GM12865 (cell line): ENCODE measurements at regions not wholly inside any gene's neighbourhood (a gene's known extent, or its start where the extent isn't known, plus 50 kb on each side); places are given as distances from the start of the nearest gene placed in this dataset.
"Not testable (repeated sequence)": the region's sequence is repeated elsewhere in the genome, so short reads cannot be mapped to it uniquely, and the experiment has no call there.

Experiments used
- DNase-seq: peaks from one replicate; pipeline ENCODE4 v3.0.0; 2010; ENCODE audit warnings: low read depth
- H3K4me3 ChIP-seq: 2 replicates; pipeline ENCODE4 v1.5.1; 2011; ENCODE audit warnings: mild to moderate bottlenecking, low read depth, low read length, control low read depth

DNA sequence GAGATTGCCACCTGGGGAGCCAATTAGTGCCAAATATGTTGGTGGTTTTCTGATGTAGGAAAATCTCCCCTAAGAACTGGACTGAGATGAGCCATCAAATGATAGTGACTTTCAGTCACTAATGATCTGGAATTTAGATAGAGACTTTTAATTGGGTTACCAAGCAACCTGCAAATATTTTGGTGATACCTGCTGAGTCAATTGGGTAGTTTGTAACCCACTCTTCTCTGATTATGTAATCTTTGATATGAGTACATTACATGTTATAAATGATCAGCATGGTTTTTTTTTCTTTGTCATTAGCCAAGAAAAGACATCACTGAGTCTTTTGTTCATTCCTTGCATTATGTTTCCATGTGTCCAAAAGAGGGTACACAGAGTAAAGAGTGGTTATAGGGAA lies 177.5 kb downstream of the SPDYE17 start:
- H3K4me3 ChIP-seq, result not testable (repeated sequence)
- DNase-seq, result peak; percentile 3

DNA sequence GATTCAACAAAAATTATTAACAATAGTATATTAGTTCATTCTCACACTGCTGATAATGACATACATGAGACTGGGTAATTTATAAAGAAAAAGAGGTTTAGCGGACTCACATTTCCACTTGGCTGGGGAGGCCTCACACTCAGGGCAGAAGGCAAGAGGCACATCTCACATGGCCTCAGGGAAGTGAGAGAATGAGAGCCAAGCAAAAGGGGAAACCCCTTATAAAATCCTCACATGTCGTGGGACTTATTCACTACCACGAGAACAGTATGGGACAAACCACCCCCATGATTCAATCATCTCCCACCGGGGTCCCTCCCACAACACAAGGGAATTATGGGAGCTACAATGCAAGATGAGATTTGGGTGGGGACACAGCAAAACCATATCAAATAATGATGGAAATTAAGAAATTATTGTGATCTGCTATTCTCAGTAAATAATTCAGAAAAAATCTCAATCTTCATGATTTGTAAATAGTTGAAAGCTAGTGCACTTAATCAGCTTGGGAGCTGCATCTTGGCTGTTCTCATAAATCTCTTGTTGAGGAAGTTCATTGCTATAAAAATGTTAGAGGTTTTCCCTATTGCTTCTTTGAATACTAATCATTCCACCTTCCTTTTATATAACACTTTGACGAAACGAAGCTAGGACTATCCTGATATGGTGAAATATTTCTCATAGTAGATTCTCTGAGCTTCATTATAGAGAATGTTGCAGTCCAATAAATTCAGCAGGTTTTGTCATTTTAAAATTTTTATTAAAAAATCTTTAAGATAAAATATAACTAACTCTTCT lies 179.2 kb downstream of the SPDYE17 start:
- not testable (repeated sequence) for H3K4me3 ChIP-seq
- DNase-seq, result peak; percentile 2

GRCh38 chr7:76852362-76852761 lies 179.8 kb downstream of the SPDYE17 start:
- DNase-seq, H3K4me3 ChIP-seq: not testable (repeated sequence)

- not testable (repeated sequence) for H3K4me3 ChIP-seq, DNase-seq
These were observed 180.5 kb downstream of the SPDYE17 start for GRCh38 chr7:76851617-76852016.

DNA sequence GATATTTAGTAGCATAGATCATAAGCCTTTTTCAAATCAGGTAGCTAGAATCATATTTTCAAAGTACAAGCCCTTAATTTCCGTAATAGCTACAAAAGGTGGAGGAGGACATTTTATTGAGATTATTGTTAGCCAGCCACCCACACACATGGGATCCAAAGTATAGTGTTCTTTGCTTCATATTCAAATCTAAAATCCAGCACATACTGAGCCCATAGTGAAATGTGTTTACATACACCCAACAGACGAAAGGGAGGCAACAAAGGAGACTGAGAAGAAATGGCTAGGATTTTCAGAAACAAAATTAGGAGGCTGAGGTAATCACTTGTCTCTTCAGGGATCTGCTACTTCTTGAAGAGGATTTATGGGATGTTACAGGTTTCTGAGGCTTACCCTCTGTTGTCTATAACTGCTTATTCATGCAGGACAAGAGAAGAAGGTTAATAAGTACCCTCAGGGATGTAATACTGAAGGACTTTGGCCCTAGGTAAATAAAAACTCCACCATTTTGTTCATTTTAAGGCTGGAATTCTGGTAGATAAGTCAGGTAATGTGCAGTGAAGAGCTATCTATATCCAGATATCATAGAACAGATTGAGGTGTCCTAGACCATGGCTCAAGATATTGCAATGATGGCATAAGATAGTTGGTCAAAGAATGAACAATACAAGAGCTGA lies 182.1 kb downstream of the SPDYE17 start:
- not testable (repeated sequence) for DNase-seq

DNA sequence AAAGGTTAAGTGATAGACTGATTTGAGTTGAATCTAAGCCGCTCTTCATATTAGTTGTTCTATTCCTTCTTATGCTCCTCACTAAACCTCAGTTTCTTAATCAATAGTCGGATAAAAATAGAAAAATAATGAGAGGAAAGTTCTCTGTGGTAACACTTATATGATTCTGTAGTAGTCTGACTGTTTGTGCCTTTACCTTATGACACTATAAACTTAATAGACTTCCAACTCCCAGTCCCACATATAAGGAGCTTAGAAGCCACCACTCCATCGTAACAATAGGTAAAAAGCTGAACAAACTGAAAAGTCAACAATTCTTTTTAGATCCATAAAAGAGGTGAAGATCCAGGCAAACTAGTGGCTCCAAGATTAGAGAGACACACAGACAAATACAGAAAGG lies 192.3 kb downstream of the SPDYE17 start:
- DNase-seq, result not testable (repeated sequence)

More for the DNA sequence above, 182.1 kb downstream of the SPDYE17 start:
- H3K4me3 ChIP-seq, result not testable (repeated sequence)

DNA sequence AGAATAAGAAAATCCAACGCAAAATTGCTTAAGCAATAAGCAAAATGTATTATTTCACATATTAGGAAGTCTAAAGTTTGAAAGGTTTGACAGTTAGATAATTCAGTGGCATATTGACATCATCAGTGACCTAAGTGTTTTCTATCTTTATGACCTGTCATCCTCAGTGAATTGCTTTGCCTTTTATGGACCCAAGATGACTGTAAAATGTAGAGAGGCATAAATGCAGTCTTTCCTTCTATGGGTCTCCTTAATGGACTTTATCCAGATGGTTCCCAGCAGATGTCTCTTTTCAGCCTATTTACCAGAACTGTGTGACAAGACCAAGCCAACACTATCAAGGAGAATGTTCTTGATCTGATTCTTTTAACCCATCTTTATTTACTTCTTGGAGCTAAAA lies 192.9 kb downstream of the SPDYE17 start:
- not testable (repeated sequence) for H3K4me3 ChIP-seq, DNase-seq

More for the DNA sequence above, 192.3 kb downstream of the SPDYE17 start:
- H3K4me3 ChIP-seq, result not testable (repeated sequence)

GRCh38 chr7:76838357-76838756 lies 193.8 kb downstream of the SPDYE17 start:
- DNase-seq, H3K4me3 ChIP-seq: not testable (repeated sequence)

GRCh38 chr7:76829233-76829632 lies 202.2 kb upstream of the POMZP3 start:
- not testable (repeated sequence) for H3K4me3 ChIP-seq, DNase-seq

GRCh38 chr7:76826181-76826580 lies 199.1 kb upstream of the POMZP3 start:
- H3K4me3 ChIP-seq, DNase-seq: not testable (repeated sequence)

DNA sequence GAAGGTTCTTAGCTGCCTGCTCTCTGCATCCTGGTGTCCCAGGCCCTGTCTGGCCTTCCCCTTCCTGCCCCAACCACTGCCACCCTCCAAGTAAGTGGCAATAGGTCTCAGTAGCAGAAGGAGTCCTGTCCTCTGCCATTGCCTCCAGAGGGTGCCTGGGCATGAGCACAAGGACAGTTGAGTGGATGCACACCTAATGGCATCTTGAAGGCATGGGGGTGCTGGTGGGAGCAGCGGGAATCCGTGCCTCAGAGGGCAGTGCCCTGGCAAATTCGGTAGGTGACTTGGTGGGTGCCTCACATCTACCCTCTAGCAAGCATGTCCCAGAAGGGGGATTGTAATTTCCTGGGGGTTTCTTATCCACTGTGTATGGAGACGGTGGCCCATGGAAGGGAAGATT lies 182.8 kb upstream of the POMZP3 start:
- not testable (repeated sequence) for DNase-seq, H3K4me3 ChIP-seq

GRCh38 chr7:76807588-76808100 lies 180.6 kb upstream of the POMZP3 start:
- DNase-seq, H3K4me3 ChIP-seq: not testable (repeated sequence)

DNA sequence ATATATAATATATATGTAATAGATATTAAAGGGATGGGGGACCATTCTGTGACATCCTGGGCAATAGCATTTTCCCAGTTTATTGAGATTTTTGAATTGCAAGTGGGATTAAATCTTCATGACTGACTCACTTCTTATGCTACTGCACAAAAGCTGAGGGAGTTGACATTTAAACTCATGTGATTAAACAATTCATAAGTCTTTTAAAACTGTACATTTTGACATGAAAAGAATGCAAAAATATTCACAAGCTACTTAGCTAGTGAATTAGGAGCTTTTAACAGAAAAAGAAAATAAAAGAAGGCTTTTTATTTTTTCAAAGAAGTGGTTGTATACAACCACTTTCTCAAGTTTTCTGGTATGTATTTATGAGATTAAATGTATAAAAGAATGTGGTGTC lies 179.4 kb upstream of the POMZP3 start:
- not testable (repeated sequence) for H3K4me3 ChIP-seq, DNase-seq

DNA sequence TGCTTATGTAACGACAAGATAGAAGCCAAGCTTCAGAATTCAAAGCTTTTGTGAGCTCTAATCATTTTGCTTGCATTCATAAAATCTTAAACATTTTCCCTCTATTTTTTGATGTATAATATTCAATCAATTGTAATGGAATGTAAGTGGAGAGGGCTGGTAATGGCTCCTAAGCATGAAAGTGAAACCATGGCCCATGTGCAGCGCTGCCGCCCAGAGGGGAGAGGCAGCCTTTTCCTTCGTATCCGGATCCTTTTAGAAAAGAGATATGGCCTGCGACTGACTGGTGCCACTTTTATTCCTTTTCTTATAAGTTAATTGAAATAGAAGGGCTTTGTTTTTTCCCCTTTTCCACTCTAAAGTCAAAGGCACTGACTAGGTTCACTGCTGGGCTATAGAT lies 178.9 kb upstream of the POMZP3 start:
- DNase-seq, result not testable (repeated sequence)

GRCh38 chr7:76805262-76805661 lies 178.2 kb upstream of the POMZP3 start:
- not testable (repeated sequence) for DNase-seq, H3K4me3 ChIP-seq

More for the DNA sequence above, 178.9 kb upstream of the POMZP3 start:
- H3K4me3 ChIP-seq, result not testable (repeated sequence)

DNA sequence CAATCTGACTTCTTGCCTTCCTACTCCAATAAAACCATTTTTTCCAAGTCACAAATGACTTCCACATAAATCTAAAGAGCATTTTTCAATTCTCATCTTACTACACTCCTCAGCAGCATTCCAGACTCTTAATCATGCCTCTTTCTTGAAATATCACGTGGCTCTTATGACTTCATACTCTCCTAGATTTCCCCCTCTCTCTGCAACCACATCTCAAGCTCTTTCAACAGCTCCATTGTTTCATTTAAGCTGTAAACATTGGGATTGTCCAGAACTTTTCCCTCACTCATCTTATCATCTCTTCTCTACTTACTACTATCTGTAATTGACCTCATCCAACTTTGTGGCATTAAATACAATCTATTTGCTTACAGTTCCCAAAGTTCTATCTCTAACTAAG lies 170.6 kb upstream of the POMZP3 start:
- not testable (repeated sequence) for DNase-seq, H3K4me3 ChIP-seq

DNA sequence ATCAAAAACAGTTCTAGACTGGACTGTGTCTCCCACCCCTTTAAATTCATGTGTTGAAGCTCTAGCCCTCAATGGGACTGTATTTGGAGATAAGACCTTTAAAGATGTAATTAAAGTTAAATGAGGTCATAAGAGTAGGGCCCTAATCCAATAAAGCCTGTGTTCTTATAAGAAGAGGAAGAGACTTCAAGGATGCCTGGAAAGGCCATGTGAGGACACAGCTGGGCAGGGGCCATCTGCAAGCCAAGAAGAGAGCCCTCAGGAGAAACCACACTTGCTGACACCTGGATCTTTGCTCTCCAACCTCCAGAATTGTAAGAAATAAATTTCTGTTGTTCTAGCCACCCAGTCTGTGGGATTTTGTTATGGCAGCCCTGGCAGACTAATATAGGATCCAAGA lies 153.6 kb upstream of the POMZP3 start:
- H3K4me3 ChIP-seq, DNase-seq: not testable (repeated sequence)

DNA sequence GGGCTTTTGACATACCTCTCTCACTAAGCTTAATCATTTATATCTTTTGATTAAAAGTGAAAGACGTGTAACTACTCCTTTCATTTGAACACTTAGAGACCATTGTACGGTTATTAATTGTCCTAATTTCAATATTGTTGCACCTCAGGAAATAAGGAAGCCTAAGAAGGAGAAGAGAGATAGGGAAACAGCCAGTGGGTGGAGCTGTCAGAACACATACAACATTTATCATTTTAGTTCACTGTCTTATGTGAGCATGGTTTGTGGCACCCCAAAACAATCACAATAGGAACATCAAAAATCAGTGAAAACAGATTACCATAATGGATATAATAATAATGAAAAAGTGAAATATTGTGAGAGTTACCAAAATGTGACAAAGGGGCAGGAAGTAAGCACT lies 147.2 kb upstream of the POMZP3 start:
- not testable (repeated sequence) for H3K4me3 ChIP-seq

GRCh38 chr7:76771980-76772379 lies 144.9 kb upstream of the POMZP3 start:
- not testable (repeated sequence) for H3K4me3 ChIP-seq, DNase-seq

More for the DNA sequence above, 147.2 kb upstream of the POMZP3 start:
- DNase-seq, result peak; percentile 1

DNA sequence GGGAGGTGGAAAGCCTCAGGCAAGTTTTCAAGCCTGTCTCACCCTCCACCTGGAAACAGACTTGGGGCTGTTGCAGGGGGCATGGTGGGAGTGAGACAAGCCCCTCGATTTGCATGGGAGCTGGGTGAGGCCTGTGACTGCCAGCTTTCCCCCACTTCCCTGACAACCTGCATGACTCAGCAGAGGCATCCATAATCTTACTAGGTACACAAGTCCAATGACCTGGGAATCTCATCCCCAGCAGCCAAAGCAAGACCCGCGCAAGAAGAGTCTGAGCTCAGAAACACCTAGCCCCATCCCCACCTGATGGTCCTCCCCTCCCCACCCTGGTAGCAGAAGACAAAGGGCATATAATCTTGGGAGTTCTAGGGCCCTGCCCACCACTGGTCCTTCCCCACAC lies 136.9 kb upstream of the POMZP3 start:
- not testable (repeated sequence) for H3K4me3 ChIP-seq, DNase-seq
